SHP77 treated with DMSO at 0.1 percent for 48 hours (cell line): ENCODE measurements at regions not wholly inside any gene's neighbourhood (a gene's known extent, or its start where the extent isn't known, plus 50 kb on each side); places are given as distances from the start of the nearest gene placed in this dataset.

Source experiments
- DNase-seq: peaks from one replicate; lab custom pipeline; 2025; lab: John Stamatoyannopoulos, UW

DNA sequence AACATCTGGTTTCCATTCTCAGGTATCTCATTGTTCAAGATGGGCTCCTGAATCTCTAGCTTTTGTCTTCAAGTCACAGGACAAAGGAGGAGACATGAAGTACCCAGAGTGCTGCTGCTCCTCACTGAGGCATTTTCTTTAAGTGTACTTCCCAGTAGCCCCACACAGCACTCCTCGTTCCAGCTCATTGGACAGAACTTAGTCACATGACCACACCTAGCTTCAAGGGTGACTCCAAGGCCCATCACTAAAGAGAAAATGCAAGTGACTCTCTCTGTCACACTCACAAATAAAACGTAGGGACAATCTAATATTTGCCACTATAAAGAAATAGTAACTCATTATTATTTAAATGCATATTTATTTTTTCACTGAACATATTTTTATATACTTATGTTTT lies 58.3 kb upstream of the NEUROD6 start:
- no peak for DNase-seq

- no peak for DNase-seq
Observed at GRCh38 chr7:31407178-31407676, 66.7 kb upstream of the NEUROD6 start.

DNA sequence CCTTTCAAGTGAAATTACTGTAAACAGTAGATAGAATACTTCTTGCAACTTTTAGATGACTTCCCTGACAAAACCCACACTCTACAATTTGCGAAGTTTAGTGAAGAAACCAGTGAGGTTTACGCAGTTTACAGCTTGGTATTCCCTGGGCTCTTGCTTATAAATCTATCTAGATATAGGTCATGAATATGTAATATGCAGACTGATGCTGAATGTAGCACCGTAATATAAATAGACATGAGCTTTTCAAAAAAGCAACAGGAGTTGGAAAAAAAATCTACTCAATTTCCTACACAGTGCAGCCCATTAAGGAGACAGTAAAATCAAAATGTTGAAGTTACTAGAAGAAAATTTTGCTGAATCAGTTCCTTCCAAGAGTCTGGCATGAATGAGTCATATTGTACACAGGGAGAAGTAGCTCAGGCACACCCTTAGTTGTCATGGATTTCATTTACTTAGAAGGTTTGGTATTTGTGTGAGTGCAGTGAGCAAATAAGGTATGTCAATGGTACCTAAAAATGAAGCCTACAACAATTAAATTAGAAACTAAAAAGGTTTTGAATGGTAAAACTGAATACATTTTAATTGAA lies 67.7 kb upstream of the NEUROD6 start:
- no peak for DNase-seq

- no peak for DNase-seq
Observed at GRCh38 chr7:31410265-31410664, 69.7 kb upstream of the NEUROD6 start.

DNA sequence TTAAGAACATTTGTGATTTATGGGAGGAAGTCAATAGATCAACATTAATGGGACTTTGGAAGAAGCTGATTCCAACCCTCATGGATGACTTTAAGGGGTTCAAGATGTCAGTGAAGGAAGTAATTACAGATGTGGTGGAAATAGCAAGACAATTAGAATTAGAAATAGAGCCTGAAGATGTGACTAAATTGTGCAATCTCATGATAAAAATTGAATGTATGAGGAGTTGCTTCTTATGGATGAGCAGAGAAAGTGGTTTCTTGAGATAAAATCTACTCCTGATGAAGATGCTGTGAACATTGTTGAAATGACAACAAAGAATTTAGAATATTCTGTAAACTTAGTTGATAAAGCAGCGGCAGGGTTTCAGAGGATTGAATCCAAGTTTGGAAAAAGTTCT lies 70.9 kb upstream of the NEUROD6 start:
- no peak for DNase-seq

GRCh38 chr7:31413766-31414165 lies 73.2 kb upstream of the NEUROD6 start:
- no peak for DNase-seq

DNA sequence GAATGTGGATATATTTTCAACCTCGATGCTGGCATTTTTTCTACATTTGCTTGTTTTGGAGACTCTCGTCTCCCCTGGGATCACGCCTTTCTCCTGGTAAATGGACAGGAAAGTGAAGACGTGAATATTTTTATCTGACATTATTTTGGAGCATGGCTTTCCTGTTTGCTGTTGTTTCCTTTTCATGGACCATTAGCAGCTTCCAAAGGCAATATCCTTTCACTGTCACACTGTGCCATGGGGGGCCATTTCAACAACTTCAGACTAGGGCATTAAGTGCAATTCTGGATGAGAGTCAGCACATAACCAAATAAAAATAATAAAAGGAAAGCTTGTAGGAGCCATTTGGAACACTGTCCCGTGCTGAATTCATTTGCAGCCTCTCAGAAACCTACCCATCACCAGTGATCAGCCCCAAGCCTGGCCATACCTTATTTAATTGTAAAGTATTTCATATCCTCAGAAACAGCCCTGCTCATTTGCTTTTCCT lies 75.9 kb upstream of the NEUROD6 start:
- DNase-seq: no peak

DNA sequence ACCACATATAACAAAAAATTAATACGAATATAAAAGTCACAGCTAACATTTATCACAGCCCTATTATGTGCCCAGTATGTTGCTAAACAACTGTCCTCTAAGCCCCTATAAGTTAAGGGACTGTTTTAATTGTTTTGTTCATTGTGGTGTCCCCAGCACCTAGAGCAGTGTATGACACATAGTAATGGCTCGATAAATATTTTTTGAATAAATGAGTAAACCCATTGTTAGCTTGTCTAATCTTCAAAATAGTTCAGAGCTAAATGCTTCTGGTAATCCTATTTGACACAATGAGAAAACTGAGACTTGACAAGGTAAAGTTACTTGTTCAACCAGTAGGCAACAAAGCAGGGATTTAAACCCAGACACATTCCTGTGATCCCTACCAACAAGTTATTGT lies 78.4 kb upstream of the NEUROD6 start:
- DNase-seq: no peak

- no peak for DNase-seq
Observed at GRCh38 chr7:31419505-31420055, 79.1 kb upstream of the NEUROD6 start.

- no peak for DNase-seq
Observed at GRCh38 chr7:31420948-31421347, 80.4 kb upstream of the NEUROD6 start.

DNA sequence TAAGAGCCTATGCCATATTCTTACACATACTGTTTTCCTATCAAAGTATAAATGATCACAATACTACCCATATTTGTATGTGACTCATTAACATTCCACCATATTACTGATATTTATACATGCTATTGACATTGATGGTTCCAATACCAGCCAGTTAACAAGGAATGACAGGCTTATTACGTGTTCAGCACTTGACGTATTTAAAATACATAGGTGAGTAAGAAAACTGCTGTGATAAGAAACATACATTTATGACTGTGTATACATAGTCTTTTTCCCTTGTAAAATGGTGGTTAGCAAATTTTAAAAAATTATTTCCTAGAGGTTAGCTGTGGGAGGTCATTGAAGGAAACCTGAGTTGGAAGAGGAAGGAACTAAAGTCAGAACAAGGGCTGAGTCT lies 81.1 kb upstream of the NEUROD6 start:
- DNase-seq: no peak

DNA sequence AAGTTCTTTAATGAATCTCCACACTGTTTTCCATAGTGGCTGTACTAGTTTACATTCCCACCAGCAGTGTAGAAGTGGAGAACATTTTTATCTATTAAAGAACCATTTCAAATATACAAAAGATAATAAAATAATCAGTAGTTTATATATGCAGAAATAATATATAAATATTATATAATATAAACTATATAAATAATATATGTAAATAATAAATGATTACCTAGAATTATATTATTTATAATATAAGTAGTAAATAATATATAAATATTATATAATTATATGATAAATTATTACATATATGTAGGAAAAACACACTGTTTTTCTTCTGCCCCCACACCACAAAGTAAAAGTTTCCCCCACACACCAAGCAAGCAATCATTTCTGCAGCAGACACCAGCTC lies 83.5 kb upstream of the NEUROD6 start:
- no peak for DNase-seq

GRCh38 chr7:31432176-31432575 lies 81.7 kb upstream of the ITPRID1 start:
- no peak for DNase-seq

DNA sequence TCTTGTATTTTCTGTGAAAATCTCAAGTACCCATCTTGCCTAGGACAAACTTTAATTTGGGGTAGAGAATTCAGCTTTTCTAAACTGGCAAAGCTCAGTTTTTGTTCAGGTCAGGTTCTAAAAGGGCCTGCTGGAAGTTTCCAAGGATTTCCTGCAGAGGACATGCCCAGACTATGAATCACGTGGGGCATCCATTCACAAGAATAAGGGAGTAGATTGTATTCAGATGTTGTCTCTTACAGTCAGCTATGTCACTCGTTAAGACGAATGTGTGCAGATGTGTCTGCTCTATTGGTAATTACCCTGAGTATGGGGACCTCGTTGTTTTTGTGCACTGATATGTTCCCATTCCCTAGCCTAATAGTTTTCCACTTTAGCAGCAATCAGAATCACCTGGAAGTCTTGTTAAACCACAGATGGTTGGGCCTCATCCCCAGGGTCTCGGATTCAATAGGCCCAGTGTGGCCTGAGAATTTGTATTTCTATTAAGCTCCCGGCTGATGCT lies 81.0 kb upstream of the ITPRID1 start:
- no peak for DNase-seq

- no peak for DNase-seq
Observed at GRCh38 chr7:31437250-31437865, 76.5 kb upstream of the ITPRID1 start.

DNA sequence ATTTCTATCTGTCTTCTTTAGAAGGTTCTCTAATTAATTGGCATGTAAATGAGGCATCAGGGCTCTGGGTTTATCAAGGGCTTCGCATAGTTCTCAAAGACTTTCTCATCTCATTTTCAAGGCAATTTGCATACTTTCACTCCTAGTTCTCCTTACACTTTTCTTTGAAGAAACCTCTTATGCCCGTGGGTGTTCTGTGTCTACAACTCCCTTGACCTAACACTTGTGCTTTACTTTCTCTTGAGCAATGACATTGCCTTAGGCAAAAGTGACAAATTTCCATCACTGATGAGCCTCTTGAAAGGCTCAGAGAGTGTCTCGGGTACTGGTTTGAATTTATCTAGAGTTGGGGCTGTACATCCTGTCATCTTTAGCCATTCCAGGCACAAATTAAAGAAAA lies 74.7 kb upstream of the ITPRID1 start:
- DNase-seq: no peak

DNA sequence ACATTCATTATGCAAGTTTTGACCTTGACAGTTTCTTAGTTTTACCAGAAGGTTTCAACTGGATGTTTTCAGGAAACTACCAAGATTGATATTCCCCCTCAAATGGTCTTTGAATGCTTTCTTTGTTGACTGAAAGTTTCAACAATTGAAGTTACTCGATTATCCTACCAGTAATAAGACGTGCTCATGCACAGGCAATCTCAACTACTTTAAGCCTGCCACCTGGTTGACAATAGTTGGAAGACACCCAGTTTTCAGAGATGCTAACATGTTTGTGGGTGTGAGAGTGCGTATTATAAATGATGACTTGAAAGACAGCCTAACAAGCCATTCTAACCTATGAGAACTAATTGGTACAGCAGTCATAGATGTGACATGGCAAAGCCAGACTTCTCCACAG lies 73.4 kb upstream of the ITPRID1 start:
- DNase-seq: no peak

- no peak for DNase-seq
Observed at GRCh38 chr7:31442626-31443025, 71.3 kb upstream of the ITPRID1 start.

DNA sequence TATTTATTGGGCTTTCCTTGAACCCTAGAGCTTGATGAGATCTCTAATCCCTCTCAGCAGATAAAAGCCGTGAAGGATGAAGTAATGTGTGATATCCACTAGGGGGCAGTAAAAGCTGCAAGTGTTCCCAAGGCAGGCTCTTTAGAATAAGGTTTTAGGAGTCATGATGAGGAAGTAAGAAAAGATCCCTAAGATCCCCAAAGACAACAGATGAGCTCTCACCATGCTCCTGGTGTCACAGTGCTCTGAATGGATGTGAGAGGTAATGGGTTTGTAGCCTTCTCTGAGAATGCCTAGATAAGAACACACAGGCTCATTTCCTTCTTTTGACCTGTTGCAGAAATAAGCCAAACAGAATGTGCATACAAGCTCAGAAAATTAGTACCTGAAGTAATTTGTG lies 70.4 kb upstream of the ITPRID1 start:
- peak; percentile 34 for DNase-seq

- no peak for DNase-seq
Observed at GRCh38 chr7:31444196-31444595, 69.7 kb upstream of the ITPRID1 start.

GRCh38 chr7:31445686-31446355 lies 68.1 kb upstream of the ITPRID1 start:
- DNase-seq: no peak

DNA sequence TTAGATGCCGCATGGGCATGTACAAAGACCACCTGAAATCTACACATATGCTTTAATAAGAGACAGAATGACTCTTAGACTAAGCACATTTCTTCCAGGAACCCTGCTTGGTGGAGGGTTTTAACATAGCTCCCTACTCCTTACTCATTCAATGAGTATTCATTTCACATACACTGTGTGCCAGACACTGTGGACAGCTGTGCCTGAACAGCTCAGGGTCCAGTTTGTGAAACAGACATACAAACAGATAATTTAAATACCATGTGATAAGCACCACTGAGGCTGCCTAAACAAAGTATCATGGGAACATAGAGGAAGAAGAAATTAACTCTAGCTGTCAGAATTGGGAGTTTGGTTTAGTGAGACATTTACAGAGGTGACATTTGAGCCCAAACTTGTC lies 65.2 kb upstream of the ITPRID1 start:
- no peak for DNase-seq

DNA sequence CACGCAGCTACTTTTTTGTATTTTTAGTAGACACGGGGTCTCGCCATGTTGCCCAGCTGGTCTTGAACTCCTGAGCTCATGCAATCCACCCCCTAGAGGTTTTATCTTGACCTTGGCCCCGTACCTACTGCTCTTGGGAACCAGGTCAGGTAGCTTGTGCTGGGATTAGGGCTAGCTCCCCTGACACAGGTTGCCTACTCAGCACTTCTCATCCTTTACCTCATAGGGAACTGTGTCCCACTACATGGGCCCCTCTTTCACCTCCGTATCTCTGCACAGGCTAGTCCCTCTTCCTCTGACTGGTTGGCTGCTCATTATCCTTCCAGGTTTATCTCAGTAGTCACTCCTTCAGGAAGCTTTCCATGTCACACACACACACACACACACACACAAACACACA lies 58.0 kb upstream of the ITPRID1 start:
- DNase-seq: no peak
